HepG2 (cell line): ENCODE measurements at regions not wholly inside any gene's neighbourhood (a gene's known extent, or its start where the extent isn't known, plus 50 kb on each side); places are given as distances from the start of the nearest gene placed in this dataset.

Source experiments
- ATAC-seq: fragments of 200-7000 bp; cut with Tn5 transposase; 3 replicates; pipeline ENCODE4 v1.9.1; 2020; ENCODE audit warnings: mild to moderate bottlenecking, moderate library complexity
- BruUV-seq: library from RNA; stranded (reverse); fragments of 400-500 nt; replicated peaks from 2 replicates; lab custom pipeline; 2021; lab: Mats Ljungman, UMichigan
- CTCF ChIA-PET: fragments of 300-600 bp; formaldehyde crosslinking; extraction: SDS; loops from one replicate; lab custom pipeline; 2021; ENCODE audit warnings: low total read pairs, inconsistent platforms, low intra/inter-chr PET ratio; lab: Yijun Ruan, JAX
- POLR2A ChIA-PET: fragments of 350-600 bp; sonication (Branson Sonifier 250); formaldehyde crosslinking; loops from one replicate; lab custom pipeline; 2020; ENCODE audit warnings: antibody characterized with exemption, inconsistent platforms; lab: Yijun Ruan, JAX
- DNase-seq: peaks from one replicate; pipeline ENCODE4 v3.0.0-alpha.2; 2015; ENCODE audit warnings: low spot score
- FAIRE-seq: peaks from 3 replicates; lab custom pipeline; 2011; peaks lifted over from hg19 to GRCh38; lab: Jason Lieb, UNC
- H2AFZ ChIP-seq: one replicate; pipeline ENCODE4 v1.6.1; 2011; ENCODE audit warnings: low read length, inconsistent platforms
- H3K27ac ChIP-seq: fragments of 300-600 bp; 3 replicates; pipeline ENCODE4 v1.8.0; 2011; ENCODE audit warnings: mixed run types, mild to moderate bottlenecking, mixed read lengths, low read length, inconsistent platforms; ENCODE audit not compliant: insufficient read depth; ENCODE audit errors: extremely low read length
- H3K27me3 ChIP-seq, 2 experiments: fragments of 200-600 bp in 1 of 2; 2 replicates in 1 of 2; 3 replicates in 1 of 2; pipeline versions ENCODE4 v1.6.0 to v1.8.0; 2011; ENCODE audit warnings: low read length in 2 of 2, mild to moderate bottlenecking in 2 of 2, moderate library complexity in 2 of 2, inconsistent platforms in 1 of 2; ENCODE audit not compliant: insufficient read depth in 2 of 2, control insufficient read depth in 1 of 2
- H3K36me3 ChIP-seq, 2 experiments: fragments of 200-600 bp in 1 of 2; replicated peaks in 1 of 2; 2 replicates in 1 of 2; 3 replicates in 1 of 2; pipeline versions ENCODE4 v1.5.1 to v1.8.0; 2011; ENCODE audit warnings: low read length in 2 of 2, inconsistent platforms in 1 of 2; ENCODE audit not compliant: insufficient read depth in 2 of 2, control insufficient read depth in 1 of 2
- H3K4me1 ChIP-seq: 2 replicates; pipeline ENCODE4 v1.5.1; 2012; ENCODE audit warnings: low read length, inconsistent platforms; ENCODE audit not compliant: insufficient read depth
- H3K4me2 ChIP-seq: 2 replicates; pipeline ENCODE4 v1.6.0; 2011; ENCODE audit warnings: low read depth, low read length, inconsistent platforms
- H3K4me3 ChIP-seq, 3 experiments: fragments of 200-600 bp in 1 of 3; sonication (generic), shearing (Covaris generic) in 1 of 3; replicated peaks in 1 of 3; 2 replicates each; pipeline ENCODE4 v1.5.1; 2011 to 2016; ENCODE audit warnings: low read length in 3 of 3, inconsistent platforms in 2 of 3, low read depth in 2 of 3, mild to moderate bottlenecking in 2 of 3, control low read depth in 1 of 3, mixed read lengths in 1 of 3; ENCODE audit not compliant: insufficient read depth in 1 of 3
- H3K79me2 ChIP-seq: one replicate; pipeline ENCODE4 v1.6.1; 2011; ENCODE audit warnings: low read length, inconsistent platforms; ENCODE audit not compliant: insufficient read depth
- H3K9ac ChIP-seq: 2 replicates; pipeline ENCODE4 v1.6.0; 2011; ENCODE audit warnings: mild to moderate bottlenecking, low read depth, low read length, inconsistent platforms; ENCODE audit not compliant: insufficient read depth
- H3K9me3 ChIP-seq: 2 replicates; pipeline ENCODE4 v1.5.1; 2012; ENCODE audit warnings: mild to moderate bottlenecking, low read length
- H4K20me1 ChIP-seq: 2 replicates; pipeline ENCODE4 v1.6.0; 2011; ENCODE audit warnings: inconsistent platforms, mild to moderate bottlenecking, low read length, moderate library complexity; ENCODE audit not compliant: insufficient read depth
- HCFC1 ChIP-seq: fragments of 150-350 bp; IDR thresholded peaks from 2 replicates; pipeline ENCODE4 v1.6.1; 2014; ENCODE audit warnings: low read depth, low read length
- LBX2 ChIP-seq: sonication (generic); formaldehyde crosslinking; IDR thresholded peaks from 2 replicates; pipeline ENCODE4 v1.5.0; 2020; ENCODE audit warnings: missing genetic modification reagents, mild to moderate bottlenecking, borderline replicate concordance
- PPARG ChIP-seq: conservative IDR thresholded peaks from 2 replicates; pipeline ENCODE4 v1.6.1; 2016; ENCODE audit warnings: missing biosample characterization, missing genetic modification reagents
- SMARCC2 ChIP-seq: fragments of 450-650 bp; IDR thresholded peaks from 2 replicates; pipeline ENCODE4 v1.6.1; 2017; ENCODE audit warnings: antibody characterized with exemption, mild to moderate bottlenecking
- SUZ12 ChIP-seq: fragments of 150-350 bp; IDR thresholded peaks from 2 replicates; pipeline ENCODE4 v1.6.1; 2014; ENCODE audit warnings: low read depth, low read length
- WIZ ChIP-seq: sonication (generic); formaldehyde crosslinking; IDR thresholded peaks from 2 replicates; pipeline ENCODE4 v1.5.1; 2020; ENCODE audit warnings: mild to moderate bottlenecking, missing genetic modification reagents
- ZNF34 ChIP-seq: sonication (generic); formaldehyde crosslinking; IDR thresholded peaks from 2 replicates; pipeline ENCODE4 v1.4.0; 2020; ENCODE audit warnings: mild to moderate bottlenecking, missing genetic modification reagents, borderline replicate concordance
- WGBS: methylation state at CpG from one replicate; pipeline ENCODE4 v1.1.6; 2017; ENCODE audit warnings: low lambda C conversion rate; 5-methylcytosine and 5-hydroxymethylcytosine counted together
- in situ Hi-C: cut with HindIII; loops from 2 replicates; pipeline ENCODE4 v1.10.0; 2017; ENCODE audit warnings: low pct_unique_long_range_greater_than_20kb; ENCODE audit not compliant: extremely low pct_ligation_motif_present
- intact Hi-C: fragments of 100-400 bp; cut with micrococcal nuclease; formaldehyde crosslinking; loops from one replicate; pipeline ENCODE4 v1.10.0; 2022; ENCODE audit not compliant: unreplicated experiment

GRCh38 chr15:98138910-98139309, 178.4 kb downstream of the ARRDC4 start:
- Histone ChIP-seq H4K20me1 (no peaks in the 10 kb centered on the region), H3K27me3 (no peaks in the 10 kb centered on the region), H3K9ac (no peak overlapping the region), H3K4me3 (no peak overlapping the region), H3K9me3 (no peaks in the 10 kb centered on the region), H3K27ac (no peak overlapping the region), H3K36me3 (no peaks in the 10 kb centered on the region), H3K4me1 (no peaks in the 10 kb centered on the region), H3K4me2 (no peak overlapping the region), H3K79me2 (no peaks in the 10 kb centered on the region), H2AFZ (no peak overlapping the region)
- DNase-seq (no peak), ATAC-seq (no peak), FAIRE-seq (no peak)
- POLR2A ChIA-PET: no interaction called here
- 23% methylated on average over 6 of the region's 6 CpGs for WGBS
- in situ Hi-C loops (no loop called here), intact Hi-C loops (no loop called here)
- CTCF ChIA-PET: no interaction called here
- TF ChIP-seq HCFC1 (no peak), SMARCC2 (no peak), WIZ (no peak), SUZ12 (no peak), ZNF34 (CRISPR knock-in tag) (no peak), PPARG (CRISPR knock-in tag) (no peak)
- BruUV-seq: no TSS peak

GRCh38 chr15:98139337-98139736, 178.8 kb downstream of the ARRDC4 start:
- 25% methylated on average over 4 of the region's 4 CpGs for WGBS
- intact Hi-C loops: no loop called here
- no peak overlapping the region for H2AFZ ChIP-seq

More at GRCh38 chr15:98139337-98139736, 178.8 kb downstream of the ARRDC4 start:
- FAIRE-seq: no peak
- Histone ChIP-seq H3K9me3 (no peaks in the 10 kb centered on the region), H3K79me2 (no peaks in the 10 kb centered on the region), H3K9ac (no peak overlapping the region), H3K4me3 (no peak overlapping the region), H3K27me3 (no peaks in the 10 kb centered on the region), H3K27ac (no peak overlapping the region), H3K4me2 (no peak overlapping the region), H4K20me1 (no peaks in the 10 kb centered on the region), H3K4me1 (no peaks in the 10 kb centered on the region), H3K36me3 (no peaks in the 10 kb centered on the region)
- POLR2A ChIA-PET: no interaction called here
- CTCF ChIA-PET: no interaction called here
- DNase-seq: no peak
- TF ChIP-seq LBX2 (CRISPR knock-in tag): no peak
- in situ Hi-C loops: no loop called here
- no peak for ATAC-seq
- no TSS peak for BruUV-seq
